Cardiac muscle cell (in vitro differentiated cells and primary cell): ENCODE measurements at regions not wholly inside any gene's neighbourhood (a gene's known extent, or its start where the extent isn't known, plus 50 kb on each side); places are given as distances from the start of the nearest gene placed in this dataset.
A peak's percentile ranks its signal among the peaks of the same experiment; 100 is the strongest.

ENCODE experiments used
- DNase-seq, 2 donors: peaks; one replicate each; pipeline versions ENCODE4 v3.0.0 to v3.0.0-alpha.2; 2010 to 2017; ENCODE audit warnings: low read depth in 1 of 2, low spot score in 1 of 2
- H3K27ac ChIP-seq: fragments of 200-600 bp; sonication (generic); 2 replicates; pipeline ENCODE4 v1.5.1; 2016
- H3K27me3 ChIP-seq: fragments of 200-600 bp; sonication (generic); 2 replicates; pipeline ENCODE4 v1.6.0; 2016; ENCODE audit warnings: control low read depth
- H3K36me3 ChIP-seq: fragments of 200-600 bp; sonication (generic); 2 replicates; pipeline ENCODE4 v1.5.1; 2016; ENCODE audit warnings: control low read depth
- H3K4me1 ChIP-seq: fragments of 200-600 bp; sonication (generic); 2 replicates; pipeline ENCODE4 v1.8.1; 2017; ENCODE audit warnings: low read depth, mild to moderate bottlenecking, mixed run types
- H3K4me3 ChIP-seq: fragments of 200-600 bp; sonication (generic); 2 replicates; pipeline ENCODE4 v1.5.1; 2016; ENCODE audit warnings: mild to moderate bottlenecking
- H3K9me3 ChIP-seq: fragments of 200-600 bp; sonication (generic); 2 replicates; pipeline ENCODE4 v1.5.1; 2017; ENCODE audit warnings: low read depth, mild to moderate bottlenecking, control low read depth
- TF ChIP-seq, protein P1 (sequence below): IDR thresholded peaks from 2 replicates; pipeline ENCODE4 v1.5.1; 2012; ENCODE audit warnings: low read depth, mild to moderate bottlenecking, low read length

DNA sequence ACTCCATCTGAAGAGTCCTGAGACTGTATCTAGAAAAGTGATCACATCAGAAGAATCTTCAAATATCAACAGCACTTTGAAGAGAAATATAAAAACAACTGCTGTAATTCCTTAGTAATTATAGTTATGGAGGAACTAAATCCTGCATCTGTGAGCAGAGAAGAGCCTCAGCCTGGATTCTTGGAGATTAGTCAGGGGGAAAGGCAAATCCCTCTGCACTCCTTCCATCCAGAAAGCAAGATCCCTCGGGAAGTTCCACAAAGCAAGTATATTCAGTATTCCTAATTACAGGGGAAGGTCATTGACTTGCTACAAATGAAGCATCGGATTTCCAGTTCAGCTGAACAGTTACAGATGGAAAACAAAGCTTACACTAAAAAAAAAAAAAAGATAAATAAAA is 256.6 kb upstream of the IPO5 start:
- no peaks in the 10 kb centered on the region for H3K9me3 ChIP-seq
- TF ChIP-seq, protein P1, sequence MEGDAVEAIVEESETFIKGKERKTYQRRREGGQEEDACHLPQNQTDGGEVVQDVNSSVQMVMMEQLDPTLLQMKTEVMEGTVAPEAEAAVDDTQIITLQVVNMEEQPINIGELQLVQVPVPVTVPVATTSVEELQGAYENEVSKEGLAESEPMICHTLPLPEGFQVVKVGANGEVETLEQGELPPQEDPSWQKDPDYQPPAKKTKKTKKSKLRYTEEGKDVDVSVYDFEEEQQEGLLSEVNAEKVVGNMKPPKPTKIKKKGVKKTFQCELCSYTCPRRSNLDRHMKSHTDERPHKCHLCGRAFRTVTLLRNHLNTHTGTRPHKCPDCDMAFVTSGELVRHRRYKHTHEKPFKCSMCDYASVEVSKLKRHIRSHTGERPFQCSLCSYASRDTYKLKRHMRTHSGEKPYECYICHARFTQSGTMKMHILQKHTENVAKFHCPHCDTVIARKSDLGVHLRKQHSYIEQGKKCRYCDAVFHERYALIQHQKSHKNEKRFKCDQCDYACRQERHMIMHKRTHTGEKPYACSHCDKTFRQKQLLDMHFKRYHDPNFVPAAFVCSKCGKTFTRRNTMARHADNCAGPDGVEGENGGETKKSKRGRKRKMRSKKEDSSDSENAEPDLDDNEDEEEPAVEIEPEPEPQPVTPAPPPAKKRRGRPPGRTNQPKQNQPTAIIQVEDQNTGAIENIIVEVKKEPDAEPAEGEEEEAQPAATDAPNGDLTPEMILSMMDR: no peak
- H3K27ac ChIP-seq: no peak overlapping the region
- no peaks in the 10 kb centered on the region for H3K36me3 ChIP-seq
- DNase-seq: no peak
- H3K27me3 ChIP-seq: no peaks in the 10 kb centered on the region
- H3K4me3 ChIP-seq: no peak overlapping the region
- no peaks in the 10 kb centered on the region for H3K4me1 ChIP-seq

DNA sequence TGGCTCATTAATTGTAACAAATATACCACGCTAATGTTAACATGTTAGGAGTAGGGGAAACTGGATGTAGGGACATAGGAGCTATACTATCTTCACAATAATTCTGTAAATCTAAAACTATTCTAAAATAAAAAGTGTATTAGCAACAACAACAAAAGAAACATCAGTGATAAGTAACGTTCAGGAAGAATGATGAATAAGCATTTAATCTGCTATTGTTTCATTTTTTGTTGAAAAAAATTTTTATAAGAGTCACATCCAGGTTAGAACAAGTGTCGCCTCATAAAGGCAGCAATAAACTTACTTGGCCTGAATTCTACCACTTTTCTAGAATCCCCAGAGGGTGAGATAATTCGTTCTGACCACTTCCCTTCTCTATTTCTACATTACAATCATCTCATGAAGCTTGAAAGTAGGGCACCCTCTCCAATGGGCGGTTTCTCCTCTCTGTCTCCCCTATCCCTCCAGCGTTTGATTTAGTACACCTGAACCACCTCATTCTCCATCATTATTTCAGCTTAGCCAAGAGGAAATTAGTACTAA is 253.1 kb upstream of the IPO5 start:
- Histone ChIP-seq H3K27me3 (no peaks in the 10 kb centered on the region), H3K36me3 (no peaks in the 10 kb centered on the region), H3K4me1 (no peaks in the 10 kb centered on the region), H3K4me3 (no peak overlapping the region), H3K9me3 (no peaks in the 10 kb centered on the region), H3K27ac (no peak overlapping the region)
- TF ChIP-seq, protein P1: no peak
- no peak for DNase-seq

DNA sequence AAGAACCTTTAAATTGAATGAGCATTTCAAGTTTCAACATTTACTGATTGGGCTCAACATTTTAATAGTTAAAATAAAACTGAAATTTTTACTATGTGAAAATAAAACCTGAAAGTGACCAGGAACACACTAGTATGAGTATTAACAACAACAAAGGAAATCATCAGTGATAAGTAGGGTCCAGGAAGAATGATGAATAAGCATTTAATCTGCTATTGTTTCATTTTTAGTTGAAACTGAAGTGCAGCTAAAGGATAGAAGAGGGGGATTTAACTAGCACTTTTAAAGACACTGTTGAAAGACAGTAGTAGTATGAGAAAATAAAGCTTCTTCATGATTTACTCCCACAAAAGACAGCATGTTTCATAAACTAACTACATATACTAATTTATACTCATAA is 250.9 kb upstream of the IPO5 start:
- Histone ChIP-seq H3K4me3 (no peak overlapping the region), H3K36me3 (no peaks in the 10 kb centered on the region), H3K27ac (no peak overlapping the region), H3K27me3 (no peaks in the 10 kb centered on the region), H3K4me1 (no peaks in the 10 kb centered on the region), H3K9me3 (no peaks in the 10 kb centered on the region)
- no peak for DNase-seq
- TF ChIP-seq, protein P1: no peak

DNA sequence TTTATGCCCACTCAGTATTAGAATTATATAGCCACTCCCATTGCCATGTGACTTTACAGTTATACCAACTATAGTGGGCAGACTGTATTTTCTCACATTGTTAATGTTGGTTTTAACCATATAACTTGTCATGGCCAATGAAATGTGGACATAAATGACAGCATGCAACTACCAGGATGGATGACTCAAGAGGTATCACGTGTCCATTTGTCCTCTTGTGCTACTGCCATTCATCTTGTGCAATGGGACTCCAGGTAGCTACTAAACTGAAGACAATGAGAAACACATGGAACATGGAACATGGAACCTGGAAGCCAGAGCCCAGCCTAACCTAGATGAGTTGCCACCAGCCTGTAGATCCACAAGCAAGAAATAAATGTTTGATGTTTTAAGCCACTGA is 242.7 kb upstream of the IPO5 start:
- H3K27ac ChIP-seq: no peak overlapping the region
- TF ChIP-seq, protein P1: no peak
- no peak overlapping the region for H3K4me3 ChIP-seq
- H3K36me3 ChIP-seq: no peaks in the 10 kb centered on the region
- H3K9me3 ChIP-seq: no peaks in the 10 kb centered on the region
- H3K27me3 ChIP-seq: no peaks in the 10 kb centered on the region
- no peak for DNase-seq
- no peaks in the 10 kb centered on the region for H3K4me1 ChIP-seq

DNA sequence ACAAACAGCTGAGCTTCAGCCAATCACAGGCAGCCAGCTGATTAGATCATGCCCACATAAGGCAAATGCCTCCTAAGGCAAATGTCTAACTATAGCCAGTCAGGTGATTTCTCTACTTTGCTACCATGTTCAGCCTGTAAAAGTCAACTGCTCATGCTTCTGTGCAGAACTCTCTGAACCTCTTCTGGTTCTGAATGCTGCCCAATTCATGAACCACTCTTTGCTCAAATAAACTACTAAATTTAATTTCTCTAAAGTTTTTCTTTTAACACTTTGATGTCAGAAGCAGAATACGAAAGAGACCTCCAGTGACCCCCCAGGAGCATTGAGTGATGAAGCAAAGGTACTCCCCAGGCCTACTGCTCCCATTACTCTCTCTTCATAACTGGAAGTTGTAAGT is 240.7 kb upstream of the IPO5 start:
- Histone ChIP-seq H3K4me3 (no peak overlapping the region), H3K4me1 (no peaks in the 10 kb centered on the region), H3K27ac (no peak overlapping the region), H3K9me3 (no peaks in the 10 kb centered on the region), H3K36me3 (no peaks in the 10 kb centered on the region), H3K27me3 (no peaks in the 10 kb centered on the region)
- TF ChIP-seq, protein P1: no peak
- no peak for DNase-seq

DNA sequence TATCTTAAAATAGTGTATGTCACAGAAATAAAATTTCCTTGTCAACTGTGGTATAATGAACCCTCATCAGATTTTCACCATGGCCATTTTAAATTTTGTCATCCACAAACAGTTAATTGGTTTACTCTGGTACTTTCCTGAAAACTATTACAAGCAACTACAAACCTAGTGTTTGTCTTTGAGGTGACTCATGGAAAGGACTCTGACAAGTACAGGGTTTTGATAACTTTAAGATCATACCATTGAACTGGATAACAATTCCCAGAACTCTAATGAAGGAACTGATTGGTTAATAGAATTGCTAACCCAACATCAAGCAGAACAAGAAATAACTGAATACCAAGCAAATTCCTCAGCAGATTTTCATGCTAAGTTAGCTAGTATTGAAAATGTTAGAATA is 237.7 kb upstream of the IPO5 start:
- Histone ChIP-seq H3K9me3 (no peaks in the 10 kb centered on the region), H3K4me3 (no peak overlapping the region), H3K27me3 (no peaks in the 10 kb centered on the region), H3K27ac (no peak overlapping the region), H3K4me1 (no peaks in the 10 kb centered on the region), H3K36me3 (no peaks in the 10 kb centered on the region)
- TF ChIP-seq, protein P1: no peak
- peak in 1 of 2 donors; percentile 20 for DNase-seq
